NCI-H2029 treated with DMSO at 0.1 percent for 48 hours (cell line): ENCODE measurements at regions not wholly inside any gene's neighbourhood (a gene's known extent, or its start where the extent isn't known, plus 50 kb on each side); places are given as distances from the start of the nearest gene placed in this dataset.

Source experiments
- DNase-seq: peaks from one replicate; lab custom pipeline; 2025; lab: John Stamatoyannopoulos, UW

DNA sequence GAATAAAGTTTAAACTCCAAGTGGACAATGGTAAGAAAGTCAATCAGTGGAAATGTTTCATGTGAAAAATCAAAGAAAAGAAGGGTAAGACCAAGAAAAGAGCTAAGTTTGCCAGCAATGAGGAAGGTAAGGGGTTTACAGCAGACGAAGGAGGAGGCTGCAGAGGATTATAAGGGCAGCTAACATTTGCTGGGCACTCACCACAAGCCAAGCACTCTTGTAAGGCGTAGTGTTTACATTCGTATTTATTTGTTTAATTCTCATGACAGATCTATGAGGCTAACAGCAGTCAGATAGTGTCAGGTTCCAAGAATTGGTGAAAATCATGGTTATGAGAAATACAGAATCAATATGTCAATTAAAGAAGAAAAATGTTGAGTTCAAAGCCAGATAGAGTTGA, 75.2 kb upstream of the NGF start:
- peak; percentile 54 for DNase-seq

DNA sequence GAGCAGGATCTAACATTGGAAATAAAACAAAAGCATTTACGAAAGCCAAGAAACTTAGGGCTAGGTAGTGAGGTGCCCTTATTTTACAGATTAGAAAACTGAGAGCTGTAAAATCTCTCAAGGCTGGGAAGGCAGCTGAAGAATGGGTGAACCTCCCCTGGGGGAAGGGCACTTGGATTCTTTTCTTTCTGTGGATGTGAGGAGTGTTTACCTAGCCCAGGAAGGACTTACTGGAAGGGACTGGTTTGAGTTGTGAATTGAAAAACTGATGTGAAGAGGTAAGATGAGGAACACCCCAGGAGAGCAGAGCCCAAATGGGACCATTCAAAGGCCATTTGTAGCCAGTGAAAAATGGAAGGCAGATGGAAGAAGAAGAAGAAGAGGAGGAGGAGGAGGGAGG, 74.7 kb upstream of the NGF start:
- DNase-seq, result no peak

DNA sequence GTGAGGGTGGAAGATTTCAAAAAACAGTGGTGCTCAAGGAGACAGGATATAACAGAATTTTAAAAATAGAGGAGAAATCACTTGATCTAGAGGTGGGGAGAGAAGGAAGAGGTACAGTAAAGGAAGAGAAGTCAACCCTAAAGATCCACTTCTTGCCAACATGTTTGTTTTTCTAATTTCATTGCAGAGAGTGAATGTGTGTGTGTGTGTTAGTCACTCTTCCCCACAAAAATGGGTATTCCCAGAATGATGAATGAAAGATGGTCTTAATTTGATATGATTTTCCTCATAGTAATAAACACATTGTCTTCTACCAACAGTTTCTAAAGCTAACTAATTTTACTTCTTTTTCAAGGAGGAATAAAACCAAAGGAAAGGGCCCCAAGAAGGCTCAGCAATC, 74.2 kb upstream of the NGF start:
- DNase-seq, result no peak

DNA sequence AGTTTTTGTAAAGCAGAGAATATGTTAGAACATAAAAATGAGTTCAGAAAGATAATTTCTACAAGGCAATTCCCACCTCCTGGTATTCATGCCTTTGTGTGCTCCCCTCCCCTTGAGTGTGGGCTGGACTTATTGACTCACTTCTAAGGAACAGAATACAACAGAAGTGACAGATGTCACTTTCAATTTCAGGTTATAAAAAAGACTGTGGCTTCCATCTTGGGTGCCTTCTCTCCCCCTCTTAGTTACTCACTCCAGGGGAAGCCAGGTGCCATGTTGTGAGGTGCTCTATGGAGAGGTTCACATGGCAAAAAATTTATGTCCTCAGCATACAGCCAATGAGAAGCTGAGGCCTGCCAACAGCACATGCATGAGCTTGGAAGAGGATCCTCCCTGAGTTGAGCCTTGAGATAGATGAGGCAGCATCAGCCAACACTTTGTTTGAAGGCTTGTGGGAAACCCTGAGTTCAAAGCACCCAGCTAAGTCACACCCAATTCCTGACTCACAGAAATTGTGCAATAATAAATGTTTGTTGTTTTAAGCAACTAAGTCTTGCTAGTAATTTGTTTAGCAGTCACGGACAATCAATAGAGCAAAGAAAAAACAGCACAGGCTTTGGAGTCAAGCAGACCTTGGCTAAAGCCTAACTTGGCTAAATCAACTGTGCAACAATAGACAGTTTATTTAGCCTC, 73.5 kb upstream of the NGF start:
- DNase-seq, result no peak

DNA sequence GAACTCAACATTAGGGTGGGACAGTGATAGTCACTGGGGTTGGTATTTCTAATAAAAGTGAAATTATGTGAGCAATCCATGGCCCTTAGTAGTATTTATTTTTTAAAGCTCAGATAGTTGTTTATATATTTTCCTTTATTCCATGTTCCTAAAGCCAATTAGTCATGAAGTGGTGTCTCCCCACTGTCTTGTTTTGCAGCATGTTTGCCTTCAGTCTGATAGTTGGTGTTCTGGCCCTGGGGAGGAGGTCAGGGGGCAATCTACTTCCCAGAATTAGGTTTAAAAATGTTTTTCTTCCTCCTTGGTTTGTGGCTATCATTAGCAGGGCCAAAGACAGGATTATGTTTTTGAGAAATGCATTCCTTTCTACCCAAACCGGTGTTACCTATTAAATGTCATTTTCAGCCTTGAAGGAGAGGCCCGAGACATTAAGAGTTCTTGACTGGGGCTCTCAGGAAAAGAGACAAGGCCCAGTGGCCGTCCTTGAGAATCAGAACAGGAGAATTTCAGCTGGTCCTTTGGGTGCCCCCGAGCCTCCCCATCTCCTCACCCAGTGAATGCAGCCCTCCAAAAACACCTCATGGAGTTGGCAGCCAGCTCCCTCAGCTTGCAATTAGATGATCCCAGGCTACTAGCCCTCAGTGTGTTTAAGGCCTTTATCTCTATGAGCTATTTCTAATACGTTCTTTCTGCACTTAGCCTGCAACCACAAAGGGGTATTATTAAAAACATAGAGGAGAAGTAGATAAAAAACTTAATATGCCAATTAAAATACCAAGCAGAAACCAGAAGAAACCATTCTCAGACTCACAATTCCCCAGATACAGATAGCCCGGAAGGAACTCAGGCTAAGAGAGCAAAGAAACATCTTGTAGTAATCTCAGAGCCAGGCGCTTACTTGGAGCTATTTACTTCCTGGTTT, 71.3 kb upstream of the NGF start:
- DNase-seq, result no peak

DNA sequence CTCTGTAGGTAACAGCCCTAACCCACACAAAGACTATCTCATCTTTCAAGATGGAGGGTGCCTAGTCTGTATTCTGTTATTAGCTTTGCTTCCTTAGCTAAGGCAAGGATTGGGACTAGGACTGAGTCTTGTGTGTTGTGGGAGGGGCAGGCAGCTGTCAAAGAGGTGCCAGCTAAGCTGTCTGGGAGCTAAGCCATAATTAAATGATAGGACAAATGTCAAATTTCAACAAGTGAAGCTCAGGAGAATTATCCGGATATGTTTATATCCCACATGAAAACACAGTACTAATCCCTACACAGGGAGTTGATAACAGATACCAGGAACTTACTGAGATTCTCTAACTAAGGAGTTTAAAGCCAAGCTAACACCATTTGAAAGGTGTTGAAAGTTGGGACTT, 70.5 kb upstream of the NGF start:
- no peak for DNase-seq

DNA sequence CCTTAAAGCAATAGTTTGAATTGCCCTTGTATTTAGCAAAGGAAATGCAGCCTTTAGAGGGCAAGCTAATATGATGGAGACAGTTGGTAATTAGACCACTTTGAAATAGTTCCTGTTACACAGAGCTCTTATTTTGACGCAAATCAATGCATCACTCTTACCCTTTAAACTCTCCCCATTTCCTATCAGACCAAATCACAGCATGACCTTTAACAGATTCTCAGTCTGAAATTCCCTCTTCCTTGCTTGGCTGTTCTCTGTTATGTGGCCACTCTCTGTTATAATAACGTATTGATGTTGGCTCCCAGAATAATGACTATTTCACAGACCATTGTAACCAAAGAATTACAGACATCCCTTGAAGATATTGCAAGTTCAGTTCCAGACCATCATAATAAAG, 66.9 kb upstream of the NGF start:
- DNase-seq, result no peak

DNA sequence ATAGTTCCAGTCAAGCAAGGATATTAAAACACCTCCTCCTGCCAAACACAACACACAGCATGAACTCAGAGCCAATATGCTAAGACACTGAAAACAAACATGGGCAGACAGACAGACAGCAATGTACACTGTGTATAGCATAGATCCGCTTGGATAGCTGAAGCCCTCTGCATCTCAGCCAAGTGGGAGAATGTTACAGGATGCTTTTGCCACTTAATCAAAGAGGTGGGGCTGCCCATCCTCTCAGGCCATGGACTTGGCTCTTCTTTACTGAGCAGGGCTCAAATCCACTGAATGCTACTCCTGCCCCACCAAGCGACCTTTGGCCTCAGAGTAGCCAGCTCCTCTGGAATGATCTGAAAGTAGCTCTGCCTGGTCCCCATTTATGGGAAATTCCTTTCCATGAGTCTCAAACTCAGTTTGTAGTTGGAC, 64.7 kb upstream of the NGF start:
- DNase-seq, result no peak

DNA sequence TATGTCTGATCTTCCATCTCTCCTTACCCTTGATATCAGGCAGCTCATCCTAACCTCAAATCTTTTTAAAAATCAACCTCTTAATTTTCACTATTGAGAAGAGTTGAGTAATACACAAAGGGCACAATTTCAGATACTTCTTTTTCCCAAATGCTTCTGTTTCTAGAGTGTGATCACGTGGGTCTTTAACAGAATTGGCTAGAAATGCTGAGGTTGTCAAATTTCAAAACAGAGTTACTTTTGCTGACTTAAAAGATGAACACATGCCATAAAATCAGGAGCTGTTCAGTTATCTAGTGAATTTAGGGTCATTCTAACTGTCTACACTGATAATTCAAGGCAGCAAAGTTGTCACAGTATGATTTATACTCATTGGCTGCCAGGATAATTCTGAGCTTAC, 63.6 kb upstream of the NGF start:
- DNase-seq, result no peak

DNA sequence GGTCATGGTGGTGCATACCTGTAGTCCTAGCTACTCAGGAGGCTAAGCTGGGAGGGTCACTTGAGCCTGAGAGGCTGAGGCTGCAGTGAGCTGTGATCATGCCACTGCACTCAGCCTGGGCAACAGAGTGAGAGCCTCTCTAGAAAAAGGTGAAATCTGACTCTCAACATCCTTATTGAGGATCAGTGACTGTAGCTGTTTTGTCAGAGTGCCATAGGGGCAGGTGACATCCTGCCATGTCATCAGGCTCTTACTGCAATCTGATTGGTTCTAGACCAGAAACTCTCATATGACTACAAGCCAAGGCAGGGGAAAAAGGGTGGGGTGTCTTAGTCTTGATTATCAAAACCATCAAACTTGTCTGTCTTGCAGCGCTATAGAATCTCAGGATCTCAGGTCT, 62.8 kb upstream of the NGF start:
- DNase-seq, result peak; percentile 73

DNA sequence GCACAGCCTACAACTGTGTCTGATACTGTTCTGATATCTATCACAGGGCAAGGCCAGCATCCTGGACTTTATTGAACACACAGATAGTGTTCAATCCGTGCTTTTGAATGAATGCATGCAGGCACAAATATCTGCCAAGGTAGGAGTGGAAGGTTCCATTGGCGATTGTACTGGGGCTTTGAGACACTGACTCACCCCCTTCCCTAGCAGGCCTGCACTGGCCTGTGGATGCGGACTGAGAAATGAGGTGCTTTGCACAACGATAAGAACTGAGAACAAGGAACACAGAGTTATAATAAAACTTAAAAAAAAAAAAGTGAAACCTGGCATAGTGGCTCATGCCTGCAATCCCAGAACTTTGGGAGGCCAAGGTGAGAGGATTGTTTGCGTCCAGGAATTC, 62.4 kb upstream of the NGF start:
- no peak for DNase-seq

DNA sequence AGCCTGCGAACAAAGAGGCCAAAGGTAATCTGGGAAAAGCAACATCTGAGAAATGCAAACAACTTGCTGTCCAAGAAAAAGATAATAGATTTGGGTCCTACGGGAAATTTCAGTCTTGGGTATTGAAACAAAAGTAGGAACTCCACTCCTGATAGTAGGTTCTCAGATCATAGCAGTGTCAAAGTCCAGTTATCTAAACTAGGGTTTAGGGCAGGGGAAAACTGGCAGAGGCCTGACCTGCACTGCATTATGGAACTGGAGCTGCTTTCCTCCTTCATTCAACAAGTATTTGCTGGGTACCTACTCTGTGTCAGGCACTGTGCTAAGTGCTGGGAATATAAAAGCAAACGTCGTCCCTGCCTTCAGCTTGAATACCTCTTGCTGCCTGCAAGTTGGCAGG, 60.7 kb upstream of the NGF start:
- DNase-seq, result no peak
